SK-N-SH treated with all-trans-retinoic acid at 6 μM for 48 hours (cell line): ENCODE measurements at regions not wholly inside any gene's neighbourhood (a gene's known extent, or its start where the extent isn't known, plus 50 kb on each side); places are given as distances from the start of the nearest gene placed in this dataset.

Source experiments
- ATAC-seq: fragments of 200-7000 bp; cut with Tn5 transposase; 3 replicates; pipeline ENCODE4 v1.9.1; 2020; ENCODE audit warnings: mild to moderate bottlenecking, moderate library complexity
- ARNTL ChIP-seq: fragments of 450-650 bp; formaldehyde crosslinking; IDR thresholded peaks from 2 replicates; pipeline ENCODE4 v1.5.0; 2020; ENCODE audit warnings: low read depth, mild to moderate bottlenecking, moderate library complexity, borderline replicate concordance
- BACH2 ChIP-seq: fragments of 250-450 bp; sonication (Bioruptor Pico); IDR thresholded peaks from 2 replicates; pipeline ENCODE4 v1.9.0; 2021; ENCODE audit warnings: mild to moderate bottlenecking, borderline replicate concordance
- CSDC2 ChIP-seq: fragments of 250-450 bp; sonication (Bioruptor Pico); IDR thresholded peaks from 2 replicates; pipeline ENCODE4 v1.5.0; 2020; ENCODE audit warnings: mild to moderate bottlenecking, moderate library complexity
- ESRRG ChIP-seq: fragments of 250-450 bp; sonication (Bioruptor Pico); IDR thresholded peaks from 2 replicates; pipeline ENCODE4 v1.6.1; 2021; ENCODE audit warnings: mild to moderate bottlenecking
- GLIS3 ChIP-seq: fragments of 250-450 bp; sonication (Bioruptor Pico); IDR thresholded peaks from 2 replicates; pipeline ENCODE4 v1.5.0; 2020; ENCODE audit warnings: mild to moderate bottlenecking, moderate library complexity
- ISL1 ChIP-seq: fragments of 250-450 bp; sonication (Bioruptor Pico); IDR thresholded peaks from 2 replicates; pipeline ENCODE4 v2.1.2; 2022; ENCODE audit warnings: mild to moderate bottlenecking, moderate library complexity
- OSR1 ChIP-seq: fragments of 250-450 bp; sonication (Bioruptor Pico); IDR thresholded peaks from 2 replicates; pipeline ENCODE4 v1.8.0; 2022; ENCODE audit warnings: moderate library complexity, mild to moderate bottlenecking, inconsistent platforms
- PPARA ChIP-seq: fragments of 250-450 bp; sonication (Bioruptor Pico); IDR thresholded peaks from 2 replicates; pipeline ENCODE4 v1.5.0; 2020; ENCODE audit warnings: mild to moderate bottlenecking, borderline replicate concordance
- RARB ChIP-seq: fragments of 250-450 bp; sonication (Bioruptor Pico); IDR thresholded peaks from 2 replicates; pipeline ENCODE4 v1.8.0; 2021; ENCODE audit warnings: mild to moderate bottlenecking, moderate library complexity
- SNAI2 ChIP-seq: fragments of 250-450 bp; sonication (Bioruptor Pico); IDR thresholded peaks from 2 replicates; pipeline ENCODE4 v1.5.0; 2020; ENCODE audit warnings: mild to moderate bottlenecking, moderate library complexity
- TCF4 ChIP-seq: fragments of 250-450 bp; sonication (Bioruptor Pico); IDR thresholded peaks from 2 replicates; pipeline ENCODE4 v1.8.0; 2021; ENCODE audit warnings: mild to moderate bottlenecking, moderate library complexity, borderline replicate concordance
- TOX ChIP-seq: fragments of 250-450 bp; sonication (Bioruptor Pico); IDR thresholded peaks from 2 replicates; pipeline ENCODE4 v1.8.0; 2021; ENCODE audit warnings: mild to moderate bottlenecking, moderate library complexity, borderline replicate concordance
- ZC3H10 ChIP-seq: fragments of 250-450 bp; sonication (Bioruptor Pico); IDR thresholded peaks from 2 replicates; pipeline ENCODE4 v1.5.1; 2021; ENCODE audit warnings: mild to moderate bottlenecking, moderate library complexity
- ZFP3 ChIP-seq: fragments of 250-450 bp; sonication (Bioruptor Pico); IDR thresholded peaks from 2 replicates; pipeline ENCODE4 v1.5.0; 2020; ENCODE audit warnings: mild to moderate bottlenecking, moderate library complexity
- ZFP30 ChIP-seq: fragments of 450-650 bp; formaldehyde crosslinking; IDR thresholded peaks from 2 replicates; pipeline ENCODE4 v1.5.0; 2022; ENCODE audit warnings: mild to moderate bottlenecking, moderate library complexity
- ZNF565 ChIP-seq: fragments of 450-650 bp; formaldehyde crosslinking; conservative IDR thresholded peaks from 2 replicates; pipeline ENCODE4 v1.5.0; 2020; ENCODE audit warnings: low read depth, mild to moderate bottlenecking, moderate library complexity
- ZNF8 ChIP-seq: fragments of 450-650 bp; formaldehyde crosslinking; IDR thresholded peaks from 2 replicates; pipeline ENCODE4 v1.5.0; 2020; ENCODE audit warnings: mild to moderate bottlenecking, moderate library complexity
- TF ChIP-seq, protein P1 (sequence below): fragments of 250-450 bp; sonication (Bioruptor Pico); IDR thresholded peaks from 2 replicates; pipeline ENCODE4 v1.8.0; 2020; ENCODE audit warnings: mild to moderate bottlenecking, moderate library complexity, borderline replicate concordance
- TF ChIP-seq, protein P2 (sequence below): fragments of 250-450 bp; sonication (Bioruptor Pico); IDR thresholded peaks from 2 replicates; pipeline ENCODE4 v1.5.1; 2021; ENCODE audit warnings: mild to moderate bottlenecking, moderate library complexity
- TF ChIP-seq, protein P3 (sequence below): fragments of 250-450 bp; sonication (Bioruptor Pico); IDR thresholded peaks from 2 replicates; pipeline ENCODE4 v1.5.1; 2020; ENCODE audit warnings: low read depth, mild to moderate bottlenecking, moderate library complexity
- TF ChIP-seq, protein P4 (sequence below): fragments of 250-450 bp; sonication (Bioruptor Pico); IDR thresholded peaks from 2 replicates; pipeline ENCODE4 v1.8.0; 2021; ENCODE audit warnings: low read depth, mild to moderate bottlenecking, moderate library complexity, borderline replicate concordance

DNA sequence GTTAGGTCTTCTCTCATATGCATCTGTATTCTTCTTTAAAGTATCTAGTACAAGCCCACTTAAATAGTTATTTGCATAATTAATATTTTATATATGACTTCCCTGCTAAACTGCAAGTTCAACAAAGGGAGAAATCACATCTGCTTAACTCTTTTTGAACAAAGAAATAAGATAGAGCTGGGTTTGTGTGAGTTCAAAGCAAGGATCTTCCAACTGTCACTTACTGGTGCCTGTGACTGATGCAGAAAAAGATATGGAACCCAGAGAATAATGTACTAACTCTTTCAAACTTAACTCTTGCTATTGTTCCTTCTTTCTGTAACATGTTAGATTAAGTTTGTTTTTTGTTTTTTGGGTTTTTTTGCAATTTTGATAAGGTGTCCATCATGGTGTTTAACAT, 71.3 kb upstream of the SP4 start:
- no peak for TF ChIP-seq ZFP3
- TF ChIP-seq, all 23 proteins: peak for 0
- ATAC-seq: no peak

DNA sequence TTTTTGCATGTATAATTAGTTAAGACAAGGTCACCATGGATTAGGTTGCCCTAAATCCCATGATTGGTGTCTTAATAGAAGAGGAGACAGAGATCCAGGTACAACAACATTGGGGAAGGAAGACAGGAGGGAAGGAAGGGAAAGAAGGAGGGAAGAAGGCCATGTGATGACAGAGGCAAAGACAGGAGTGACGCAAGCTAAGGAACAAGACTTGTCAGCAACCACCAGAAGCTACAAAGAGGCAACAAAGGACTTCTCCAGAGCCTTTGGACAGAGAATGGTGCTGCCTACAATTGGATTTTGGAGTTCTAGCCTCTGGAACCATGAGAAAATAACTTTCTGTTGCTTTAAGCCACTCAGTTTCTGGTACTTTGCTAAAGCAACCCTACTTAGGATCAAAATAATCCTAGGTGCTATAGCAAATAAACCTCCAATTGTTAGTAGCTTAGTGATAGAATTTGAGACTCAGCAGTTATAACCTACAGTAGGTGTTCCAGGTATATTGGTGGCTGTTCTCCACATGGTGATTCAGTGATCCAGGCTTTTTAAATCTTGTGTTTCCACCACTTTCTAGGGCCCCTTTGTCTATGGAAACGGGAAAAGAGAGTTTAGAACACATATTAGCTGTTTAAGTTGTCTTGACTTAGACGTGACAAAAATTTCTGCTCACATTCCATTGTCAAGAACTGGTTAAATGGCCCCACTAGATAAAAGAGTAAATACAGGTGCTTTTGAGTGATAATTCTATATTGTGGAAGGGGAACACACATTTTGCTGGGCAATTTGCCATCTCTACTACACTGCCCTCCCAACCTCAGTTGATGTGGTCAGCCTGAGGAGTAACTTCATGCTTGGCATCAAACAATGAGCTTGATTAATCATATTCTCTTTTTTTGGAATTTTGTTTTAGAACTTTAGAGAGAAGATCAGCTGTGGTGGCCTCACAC, 70.5 kb upstream of the SP4 start:
- TF ChIP-seq RARB (CRISPR knock-in tag) (no peak), TCF4 (CRISPR knock-in tag) (no peak), ESRRG (CRISPR knock-in tag) (no peak), OSR1 (CRISPR knock-in tag) (no peak), TOX (CRISPR knock-in tag) (no peak), PPARA (CRISPR knock-in tag) (no peak)
- TF ChIP-seq, protein P1, sequence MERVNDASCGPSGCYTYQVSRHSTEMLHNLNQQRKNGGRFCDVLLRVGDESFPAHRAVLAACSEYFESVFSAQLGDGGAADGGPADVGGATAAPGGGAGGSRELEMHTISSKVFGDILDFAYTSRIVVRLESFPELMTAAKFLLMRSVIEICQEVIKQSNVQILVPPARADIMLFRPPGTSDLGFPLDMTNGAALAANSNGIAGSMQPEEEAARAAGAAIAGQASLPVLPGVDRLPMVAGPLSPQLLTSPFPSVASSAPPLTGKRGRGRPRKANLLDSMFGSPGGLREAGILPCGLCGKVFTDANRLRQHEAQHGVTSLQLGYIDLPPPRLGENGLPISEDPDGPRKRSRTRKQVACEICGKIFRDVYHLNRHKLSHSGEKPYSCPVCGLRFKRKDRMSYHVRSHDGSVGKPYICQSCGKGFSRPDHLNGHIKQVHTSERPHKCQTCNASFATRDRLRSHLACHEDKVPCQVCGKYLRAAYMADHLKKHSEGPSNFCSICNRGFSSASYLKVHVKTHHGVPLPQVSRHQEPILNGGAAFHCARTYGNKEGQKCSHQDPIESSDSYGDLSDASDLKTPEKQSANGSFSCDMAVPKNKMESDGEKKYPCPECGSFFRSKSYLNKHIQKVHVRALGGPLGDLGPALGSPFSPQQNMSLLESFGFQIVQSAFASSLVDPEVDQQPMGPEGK (CRISPR knock-in tag): no peak
- ATAC-seq: no peak

DNA sequence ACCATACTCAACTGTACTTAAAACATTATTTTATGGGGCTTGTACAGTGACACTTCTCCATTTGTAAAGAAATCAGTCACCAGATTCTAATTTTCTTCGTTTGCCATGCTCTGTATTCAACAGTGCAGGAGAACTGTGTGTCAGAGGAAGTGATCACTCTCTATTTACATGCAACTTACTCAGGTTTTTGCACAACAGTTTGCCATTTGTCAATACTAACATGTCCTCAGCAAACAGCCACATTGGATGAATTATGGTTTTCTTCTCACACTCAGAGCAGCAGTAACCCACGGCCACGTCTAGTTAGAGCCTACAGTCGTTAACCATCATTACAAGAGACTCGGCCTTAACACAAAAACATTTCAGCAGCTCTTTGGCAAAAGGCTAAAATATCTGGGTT, 69.2 kb upstream of the SP4 start:
- no peak for ATAC-seq

DNA sequence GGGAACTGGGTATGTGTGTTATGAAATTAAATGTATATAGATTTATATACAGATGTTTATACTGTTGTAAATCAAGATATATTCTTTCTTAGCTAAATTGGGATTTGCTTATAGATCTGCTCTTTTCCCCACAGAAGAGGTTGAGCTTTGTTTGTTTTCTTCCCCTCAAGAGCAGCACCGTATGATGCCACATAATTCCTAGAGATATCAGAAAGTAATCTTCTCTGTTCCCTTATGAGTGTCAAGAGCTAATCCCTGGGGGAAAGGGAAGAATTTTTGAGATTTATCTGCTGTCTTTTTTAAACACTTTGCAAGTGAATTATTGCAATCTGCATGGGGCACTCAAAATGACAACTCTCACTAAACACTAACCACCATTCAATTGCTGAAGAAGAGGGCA, 68.7 kb upstream of the SP4 start:
- ATAC-seq: no peak
- no peak for TF ChIP-seq ZNF565
- TF ChIP-seq, all 23 proteins: peak for 0

More for the DNA sequence above, 69.2 kb upstream of the SP4 start:
- no peak for TF ChIP-seq ESRRG (CRISPR knock-in tag)
- TF ChIP-seq, protein P2, sequence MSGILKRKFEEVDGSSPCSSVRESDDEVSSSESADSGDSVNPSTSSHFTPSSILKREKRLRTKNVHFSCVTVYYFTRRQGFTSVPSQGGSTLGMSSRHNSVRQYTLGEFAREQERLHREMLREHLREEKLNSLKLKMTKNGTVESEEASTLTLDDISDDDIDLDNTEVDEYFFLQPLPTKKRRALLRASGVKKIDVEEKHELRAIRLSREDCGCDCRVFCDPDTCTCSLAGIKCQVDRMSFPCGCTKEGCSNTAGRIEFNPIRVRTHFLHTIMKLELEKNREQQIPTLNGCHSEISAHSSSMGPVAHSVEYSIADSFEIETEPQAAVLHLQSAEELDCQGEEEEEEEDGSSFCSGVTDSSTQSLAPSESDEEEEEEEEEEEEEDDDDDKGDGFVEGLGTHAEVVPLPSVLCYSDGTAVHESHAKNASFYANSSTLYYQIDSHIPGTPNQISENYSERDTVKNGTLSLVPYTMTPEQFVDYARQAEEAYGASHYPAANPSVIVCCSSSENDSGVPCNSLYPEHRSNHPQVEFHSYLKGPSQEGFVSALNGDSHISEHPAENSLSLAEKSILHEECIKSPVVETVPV (CRISPR knock-in tag): no peak
- TF ChIP-seq ZFP3: no peak
- TF ChIP-seq ARNTL: no peak
- no peak for TF ChIP-seq GLIS3 (CRISPR knock-in tag)
- TF ChIP-seq, protein P3, sequence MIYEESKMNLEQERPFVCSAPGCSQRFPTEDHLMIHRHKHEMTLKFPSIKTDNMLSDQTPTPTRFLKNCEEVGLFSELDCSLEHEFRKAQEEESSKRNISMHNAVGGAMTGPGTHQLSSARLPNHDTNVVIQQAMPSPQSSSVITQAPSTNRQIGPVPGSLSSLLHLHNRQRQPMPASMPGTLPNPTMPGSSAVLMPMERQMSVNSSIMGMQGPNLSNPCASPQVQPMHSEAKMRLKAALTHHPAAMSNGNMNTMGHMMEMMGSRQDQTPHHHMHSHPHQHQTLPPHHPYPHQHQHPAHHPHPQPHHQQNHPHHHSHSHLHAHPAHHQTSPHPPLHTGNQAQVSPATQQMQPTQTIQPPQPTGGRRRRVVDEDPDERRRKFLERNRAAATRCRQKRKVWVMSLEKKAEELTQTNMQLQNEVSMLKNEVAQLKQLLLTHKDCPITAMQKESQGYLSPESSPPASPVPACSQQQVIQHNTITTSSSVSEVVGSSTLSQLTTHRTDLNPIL (CRISPR knock-in tag): no peak
- no peak for TF ChIP-seq PPARA (CRISPR knock-in tag)
- no peak for TF ChIP-seq RARB (CRISPR knock-in tag)
- TF ChIP-seq TCF4 (CRISPR knock-in tag): no peak
- TF ChIP-seq TOX (CRISPR knock-in tag): no peak
- no peak for TF ChIP-seq SNAI2 (CRISPR knock-in tag)
- TF ChIP-seq ZNF8 (CRISPR knock-in tag): no peak
- TF ChIP-seq ISL1 (CRISPR knock-in tag): no peak

DNA sequence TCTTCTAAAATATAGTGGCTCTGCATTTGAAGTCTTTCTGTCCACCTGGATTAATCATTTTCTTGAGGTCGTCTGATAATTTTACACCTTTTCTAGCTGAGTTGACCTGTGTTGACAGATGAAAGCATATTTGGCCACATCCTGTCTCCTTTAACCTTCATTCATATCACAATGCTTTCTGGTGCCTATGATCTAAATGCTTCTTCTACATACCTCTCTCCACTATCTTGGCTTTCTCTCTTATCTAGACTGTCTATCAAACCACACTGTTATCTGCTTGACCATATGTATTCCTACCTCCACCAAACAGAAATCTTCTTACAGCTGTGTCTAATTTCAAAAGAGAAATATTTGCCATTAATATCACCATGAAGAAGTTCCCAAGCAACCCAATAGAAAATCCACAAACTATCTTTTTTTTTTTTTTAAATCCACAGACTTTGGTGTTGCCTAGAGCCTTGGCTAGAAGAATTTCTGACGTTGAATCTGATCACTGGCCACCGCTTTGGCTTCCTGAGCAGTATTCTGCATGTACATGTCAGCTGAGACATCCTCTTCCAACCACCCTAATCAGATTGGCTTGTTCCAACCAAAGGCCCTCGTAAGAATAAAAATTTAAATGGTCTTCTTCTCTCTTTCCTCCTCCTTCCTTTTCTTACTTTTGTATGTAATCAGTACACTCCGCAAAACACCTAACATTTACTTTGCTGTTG, 66.3 kb upstream of the SP4 start:
- no peak for ATAC-seq
- TF ChIP-seq, protein P2 (CRISPR knock-in tag): no peak
- TF ChIP-seq ARNTL (no peak), ISL1 (CRISPR knock-in tag) (no peak), SNAI2 (CRISPR knock-in tag) (no peak), ZNF8 (CRISPR knock-in tag) (no peak), BACH2 (CRISPR knock-in tag) (no peak), ZFP3 (no peak), TCF4 (CRISPR knock-in tag) (no peak), CSDC2 (CRISPR knock-in tag) (no peak), PPARA (CRISPR knock-in tag) (no peak), ZNF565 (no peak), ZC3H10 (CRISPR knock-in tag) (no peak), ZFP30 (no peak)
- TF ChIP-seq, protein P1 (CRISPR knock-in tag): no peak
- TF ChIP-seq, protein P4, sequence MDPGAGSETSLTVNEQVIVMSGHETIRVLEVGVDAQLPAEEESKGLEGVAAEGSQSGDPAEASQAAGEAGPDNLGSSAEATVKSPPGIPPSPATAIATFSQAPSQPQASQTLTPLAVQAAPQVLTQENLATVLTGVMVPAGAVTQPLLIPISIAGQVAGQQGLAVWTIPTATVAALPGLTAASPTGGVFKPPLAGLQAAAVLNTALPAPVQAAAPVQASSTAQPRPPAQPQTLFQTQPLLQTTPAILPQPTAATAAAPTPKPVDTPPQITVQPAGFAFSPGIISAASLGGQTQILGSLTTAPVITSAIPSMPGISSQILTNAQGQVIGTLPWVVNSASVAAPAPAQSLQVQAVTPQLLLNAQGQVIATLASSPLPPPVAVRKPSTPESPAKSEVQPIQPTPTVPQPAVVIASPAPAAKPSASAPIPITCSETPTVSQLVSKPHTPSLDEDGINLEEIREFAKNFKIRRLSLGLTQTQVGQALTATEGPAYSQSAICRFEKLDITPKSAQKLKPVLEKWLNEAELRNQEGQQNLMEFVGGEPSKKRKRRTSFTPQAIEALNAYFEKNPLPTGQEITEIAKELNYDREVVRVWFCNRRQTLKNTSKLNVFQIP (CRISPR knock-in tag): no peak
- TF ChIP-seq, all 23 proteins: peak for 0
